A673 (cell line): ENCODE measurements at regions not wholly inside any gene's neighbourhood (a gene's known extent, or its start where the extent isn't known, plus 50 kb on each side); places are given as distances from the start of the nearest gene placed in this dataset.

Experiments
- BruUV-seq: library from RNA; stranded (reverse); fragments of 400-500 nt; replicated peaks from 2 replicates; lab custom pipeline; 2021; lab: Mats Ljungman, UMichigan
- CTCF ChIA-PET: fragments of 300-600 bp; sonication (Branson Sonifier 250); formaldehyde crosslinking; loops from one replicate; lab custom pipeline; 2022; ENCODE audit warnings: antibody characterized with exemption; lab: Charles Lee
- POLR2A ChIA-PET: fragments of 300-600 bp; sonication (Branson Sonifier 250); formaldehyde crosslinking; loops from one replicate; lab custom pipeline; 2022; ENCODE audit warnings: antibody characterized with exemption; ENCODE audit not compliant: low non-redundant PET; lab: Charles Lee
- DNase-seq: peaks from one replicate; pipeline ENCODE4 v3.0.0-alpha.2; 2015; ENCODE audit warnings: low spot score
- H3K27ac ChIP-seq: fragments of 200-600 bp; sonication (generic); 2 replicates; pipeline ENCODE4 v1.5.1; 2016; ENCODE audit warnings: mixed run types, low read depth, mild to moderate bottlenecking, mixed read lengths, antibody characterized with exemption, low read length; ENCODE audit not compliant: poor library complexity, severe bottlenecking
- H3K27me3 ChIP-seq: fragments of 200-600 bp; sonication (generic); replicated peaks from 2 replicates; pipeline ENCODE4 v1.6.1; 2017; ENCODE audit warnings: mixed run types, low read depth, mild to moderate bottlenecking, mixed read lengths, antibody characterized with exemption, low read length; ENCODE audit not compliant: insufficient read depth, poor library complexity
- H3K36me3 ChIP-seq: fragments of 200-600 bp; sonication (generic); 2 replicates; pipeline ENCODE4 v1.6.1; 2016; ENCODE audit warnings: mixed run types, mild to moderate bottlenecking, mixed read lengths, antibody characterized with exemption, low read length; ENCODE audit not compliant: insufficient read depth, poor library complexity, severe bottlenecking
- H3K4me1 ChIP-seq: fragments of 200-600 bp; sonication (generic); 2 replicates; pipeline ENCODE4 v1.6.1; 2017; ENCODE audit warnings: mixed run types, mild to moderate bottlenecking, mixed read lengths, antibody characterized with exemption, low read length; ENCODE audit not compliant: insufficient read depth, poor library complexity, severe bottlenecking
- H3K4me3 ChIP-seq: fragments of 200-600 bp; sonication (generic); 2 replicates; pipeline ENCODE4 v1.5.1; 2016; ENCODE audit warnings: low read depth, mixed run types, mild to moderate bottlenecking, mixed read lengths, low read length; ENCODE audit not compliant: poor library complexity, severe bottlenecking
- H3K9me3 ChIP-seq: fragments of 200-600 bp; sonication (generic); 2 replicates; pipeline ENCODE4 v1.6.1; 2016; ENCODE audit warnings: mixed run types, low read depth, mild to moderate bottlenecking, mixed read lengths, antibody characterized with exemption, low read length; ENCODE audit not compliant: poor library complexity, severe bottlenecking
- CTCF ChIP-seq: fragments of 300-800, 200-600 bp; sonication (generic); conservative IDR thresholded peaks from 2 replicates; pipeline ENCODE4 v1.5.1; 2017; ENCODE audit warnings: low read depth, mild to moderate bottlenecking, antibody characterized with exemption, low read length, moderate library complexity, mixed read lengths
- EZH2 ChIP-seq: fragments of 200-600 bp; sonication (generic); IDR thresholded peaks from 2 replicates; pipeline ENCODE4 v1.6.1; 2017; ENCODE audit warnings: borderline replicate concordance, low read depth, mild to moderate bottlenecking, mixed read lengths, antibody characterized with exemption, low read length; ENCODE audit not compliant: poor library complexity, severe bottlenecking
- intact Hi-C: fragments of 100-400 bp; cut with micrococcal nuclease; formaldehyde crosslinking; loops from one replicate; pipeline ENCODE4 v1.10.0; 2022; ENCODE audit not compliant: unreplicated experiment

DNA sequence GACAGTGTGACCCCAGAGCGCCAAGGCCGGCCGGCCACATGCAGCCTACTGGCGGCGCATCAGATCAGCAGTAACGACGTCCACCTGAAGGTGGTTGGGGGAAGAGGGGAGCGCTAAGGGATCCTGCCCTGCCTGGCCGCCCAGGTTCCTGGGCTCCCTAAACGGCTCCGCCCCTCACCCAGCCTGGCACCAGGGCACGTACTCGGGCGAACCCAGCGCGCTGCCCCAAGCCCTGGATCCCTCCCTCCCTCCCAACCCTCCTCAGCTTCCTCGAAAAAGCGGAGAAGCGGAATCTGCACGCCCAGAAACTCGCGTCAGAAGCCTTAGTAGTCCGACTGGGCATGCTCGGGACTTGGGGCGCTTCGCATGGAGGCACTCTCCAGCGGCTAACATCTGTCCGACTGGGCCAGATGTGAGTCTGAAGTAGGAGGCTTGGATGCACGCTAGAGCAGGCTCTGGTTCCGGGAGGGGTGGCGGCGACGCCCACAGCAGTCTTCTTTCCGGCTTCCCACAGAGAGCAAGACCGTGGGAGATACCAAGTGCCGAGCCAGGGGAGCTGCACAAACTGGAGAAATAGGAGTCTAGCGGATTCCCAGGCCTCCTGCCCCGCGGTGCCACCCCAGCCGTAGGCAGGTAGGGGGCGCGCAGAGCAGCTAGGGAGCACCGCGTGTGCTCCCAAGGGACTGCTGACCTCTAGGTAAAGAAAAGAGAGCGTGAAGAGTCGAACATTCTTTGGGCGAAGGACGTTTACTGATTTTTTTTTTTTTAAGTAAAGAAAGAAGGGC, 114.3 kb upstream of the TEX13C start:
- no TSS peak for BruUV-seq
- TF ChIP-seq CTCF (peak; percentile 53), EZH2 (no peak)
- intact Hi-C loops: loop anchor here (10.0 kb wide), 1 partner anchor 801 kb away; no protein-coding TSS in a partner anchor
- ChIA-PET CTCF (interaction anchor here (0.7 to 1.2 kb wide), 2 partner anchors 30 to 114 kb away, joined by 3 read pairs; no protein-coding TSS in a partner anchor), POLR2A (no interaction called here)
- Histone ChIP-seq H3K4me3 (peak overlapping the region; percentile 72), H3K36me3 (no peaks in the 10 kb centered on the region), H3K27ac (peak overlapping the region; percentile 76), H3K9me3 (no peaks in the 10 kb centered on the region), H3K4me1 (peaks cover 16% of the 10 kb centered on the region), H3K27me3 (no peaks in the 10 kb centered on the region)
- peak; percentile 95 for DNase-seq

DNA sequence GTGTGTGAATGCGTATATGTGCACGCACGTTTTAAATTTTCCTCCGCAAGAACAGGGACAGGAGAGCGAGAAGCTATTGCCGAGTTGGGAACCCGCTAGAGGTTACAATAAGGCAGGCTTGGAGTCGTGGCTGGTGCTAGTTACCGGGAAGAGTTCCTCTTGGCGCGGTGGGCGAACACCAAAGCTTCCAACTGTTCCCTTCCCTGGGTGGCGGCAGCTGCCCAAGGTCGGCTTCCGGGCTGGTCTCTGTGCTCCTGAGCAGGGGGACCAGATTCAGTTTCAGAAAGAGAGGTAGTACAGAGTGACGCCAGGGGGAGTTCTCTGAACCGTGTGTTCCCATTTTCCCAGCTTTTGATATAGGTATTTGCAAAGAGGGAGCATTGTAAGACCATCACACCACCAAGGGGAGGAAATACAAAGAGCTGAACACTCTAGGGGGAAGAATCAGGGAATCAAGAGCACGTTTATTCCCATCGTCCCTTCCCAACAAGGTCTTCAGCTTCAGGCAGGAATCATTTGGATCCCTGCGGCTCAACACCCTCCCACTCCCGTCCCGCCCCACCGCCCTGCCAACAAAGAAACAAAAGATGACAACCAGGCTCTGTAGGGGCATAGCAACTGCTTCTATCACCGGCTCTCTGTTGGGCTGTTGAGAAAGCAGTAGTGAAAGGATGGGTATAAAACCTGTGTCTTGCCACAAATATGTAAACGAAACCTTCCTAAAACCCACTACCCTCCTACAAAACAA, 113.6 kb upstream of the TEX13C start:
- BruUV-seq: no TSS peak
- peak; percentile 80 for DNase-seq

DNA sequence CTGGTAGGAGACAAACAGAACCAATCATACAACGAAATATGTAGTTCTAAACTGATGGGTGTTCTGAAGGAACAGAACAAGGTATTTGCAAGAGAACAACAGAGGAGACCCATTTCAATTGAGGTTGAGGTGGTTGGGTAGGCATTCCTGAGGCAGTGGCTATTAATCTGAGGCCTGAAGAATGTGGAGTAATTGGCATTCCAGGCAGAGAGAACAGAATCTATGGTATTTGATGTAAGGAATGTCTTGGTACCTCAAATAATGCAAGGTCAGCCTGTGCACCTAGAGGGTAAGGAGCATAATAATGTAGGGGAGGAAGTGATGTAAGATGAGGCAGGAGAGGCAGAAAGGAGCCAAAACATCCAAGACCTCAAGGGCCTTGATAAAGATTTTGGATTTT, 109.5 kb upstream of the TEX13C start:
- POLR2A ChIA-PET: no interaction called here
- Histone ChIP-seq H3K27ac (no peak overlapping the region), H3K4me3 (no peak overlapping the region), H3K36me3 (no peaks in the 10 kb centered on the region), H3K4me1 (peaks cover 16% of the 10 kb centered on the region), H3K9me3 (no peaks in the 10 kb centered on the region), H3K27me3 (no peaks in the 10 kb centered on the region)
- intact Hi-C loops: no loop called here
- TF ChIP-seq EZH2: no peak
- no peak for TF ChIP-seq CTCF
- CTCF ChIA-PET: no interaction called here
- no TSS peak for BruUV-seq
- DNase-seq: no peak

More for the DNA sequence above, 113.6 kb upstream of the TEX13C start:
- no peak for TF ChIP-seq CTCF
- intact Hi-C loops: loop anchor here (10.0 kb wide), 1 partner anchor 801 kb away; no protein-coding TSS in a partner anchor
- ChIA-PET CTCF (interaction anchor here (0.7 to 1.2 kb wide), 2 partner anchors 29 to 114 kb away, joined by 3 read pairs; no protein-coding TSS in a partner anchor), POLR2A (no interaction called here)
- no peaks in the 10 kb centered on the region for H3K9me3 ChIP-seq
- peaks cover 16% of the 10 kb centered on the region for H3K4me1 ChIP-seq
- H3K27me3 ChIP-seq: no peaks in the 10 kb centered on the region
- H3K4me3 ChIP-seq: peak overlapping the region; percentile 72
- H3K36me3 ChIP-seq: no peaks in the 10 kb centered on the region
- H3K27ac ChIP-seq: peak overlapping the region; percentile 76
